NCI-H345 treated with DMSO at 0.1 percent for 48 hours (cell line): ENCODE measurements at regions not wholly inside any gene's neighbourhood (a gene's known extent, or its start where the extent isn't known, plus 50 kb on each side); places are given as distances from the start of the nearest gene placed in this dataset.

Source experiments
- DNase-seq: peaks from one replicate; lab custom pipeline; 2025; ENCODE audit not compliant: unreplicated experiment; lab: John Stamatoyannopoulos, UW

DNA sequence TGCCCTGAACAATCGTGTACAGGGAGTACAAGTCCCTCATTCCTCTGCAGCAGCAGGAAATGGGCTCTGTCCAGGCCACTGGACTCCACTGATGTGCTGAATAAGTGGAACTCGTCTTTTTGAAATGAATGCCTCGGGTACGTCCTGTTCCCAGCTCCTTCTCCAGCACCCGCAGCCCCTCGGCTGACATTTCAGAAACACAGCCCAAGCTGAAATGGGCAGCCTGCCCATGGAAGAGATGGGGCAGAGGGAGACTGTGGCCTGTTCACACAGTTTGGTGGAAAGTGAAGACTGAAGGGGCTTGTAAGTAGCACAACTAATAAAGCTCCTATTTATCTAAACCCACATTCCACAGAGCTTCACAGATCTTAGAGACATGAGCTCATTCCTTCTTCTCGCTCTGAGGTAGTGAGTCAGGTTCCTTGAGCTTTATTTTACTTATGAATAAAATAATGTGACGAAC lies 498.6 kb downstream of the TXNL1 start:
- DNase-seq: no peak

DNA sequence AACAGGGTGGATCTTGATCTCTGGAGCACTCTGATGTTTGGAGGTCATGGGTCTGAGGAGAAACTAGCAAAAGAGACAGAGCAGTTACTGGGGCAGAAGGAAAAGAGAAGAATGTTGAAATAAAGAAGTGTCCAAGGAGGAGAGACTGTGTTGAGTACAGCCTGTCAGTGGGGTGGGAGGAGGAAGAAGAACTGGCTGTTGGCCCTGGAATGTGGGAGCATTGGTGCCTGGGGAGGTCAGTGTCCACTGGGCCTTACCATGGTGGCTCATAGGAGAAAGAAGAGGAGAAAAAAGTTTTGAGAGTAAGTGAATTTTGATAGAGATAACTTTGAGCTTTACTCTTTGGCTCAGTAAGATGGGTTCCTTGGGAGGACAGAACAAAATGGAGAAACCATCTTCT lies 499.0 kb downstream of the TXNL1 start:
- no peak for DNase-seq

DNA sequence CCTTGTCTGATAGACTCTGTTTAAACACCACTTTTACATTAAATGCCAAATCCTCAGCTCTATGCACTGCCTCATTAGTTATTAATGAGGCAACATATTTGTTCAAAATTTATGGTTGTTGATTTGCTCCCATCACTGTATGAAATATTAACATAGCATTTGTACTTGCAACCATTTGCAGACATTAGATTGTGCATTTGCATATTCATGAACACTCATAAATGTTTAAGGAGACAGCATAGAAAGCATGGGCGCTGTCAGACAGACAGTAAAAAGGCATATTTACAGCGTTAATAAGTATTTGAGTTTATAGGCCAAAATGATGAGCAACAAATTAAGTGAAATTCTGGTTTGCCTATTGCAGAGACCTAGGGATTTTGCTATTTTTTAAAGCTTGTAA lies 502.3 kb downstream of the TXNL1 start:
- DNase-seq: no peak

DNA sequence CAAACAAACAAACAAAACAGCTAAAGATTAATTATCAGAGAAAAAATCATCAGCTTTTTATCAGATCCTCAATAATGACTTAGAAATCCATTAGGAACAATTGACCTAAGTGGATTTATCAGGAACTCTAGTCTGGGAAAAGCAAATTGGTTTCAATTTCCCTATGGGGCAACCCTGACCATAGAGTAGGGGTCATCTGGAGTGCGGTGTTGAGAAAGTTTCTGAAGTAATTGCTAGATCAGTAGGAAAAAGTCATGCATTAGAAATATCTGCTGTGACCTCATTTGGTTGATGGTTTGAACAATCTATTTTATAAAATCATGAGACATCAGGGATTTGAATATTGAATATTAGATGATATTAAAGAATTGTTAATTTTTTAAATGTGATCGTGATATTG lies 507.9 kb downstream of the TXNL1 start:
- DNase-seq: no peak

DNA sequence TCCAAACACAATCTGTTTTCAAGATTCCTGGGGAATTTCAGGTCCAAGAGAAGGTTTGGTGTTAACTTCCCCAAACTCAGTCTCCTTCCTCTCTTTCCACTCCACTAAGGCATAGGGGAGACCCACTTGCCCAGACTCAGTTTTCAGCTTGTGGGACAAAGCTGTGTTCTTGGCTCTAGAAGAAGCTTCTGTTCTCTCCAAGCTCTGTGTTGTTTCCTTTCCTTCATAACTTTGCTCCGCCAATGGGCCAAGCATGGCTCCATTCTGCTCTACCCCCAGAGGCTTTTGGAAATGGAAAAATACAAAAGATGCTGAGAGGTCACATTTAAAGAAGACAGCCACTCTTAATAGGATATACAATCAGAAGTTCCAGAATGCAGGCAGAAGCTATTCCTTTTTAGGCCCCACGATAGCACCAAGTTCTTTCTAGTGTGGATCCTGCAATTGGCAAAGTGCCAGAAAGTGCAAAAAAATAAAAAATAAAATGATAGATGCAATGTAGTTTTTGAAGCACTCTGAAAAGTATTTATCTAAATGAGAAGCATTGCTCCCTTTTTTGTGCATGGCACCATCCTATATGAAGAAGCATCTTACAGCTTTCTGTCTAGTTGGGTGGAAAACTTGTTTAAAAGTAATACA lies 510.1 kb downstream of the TXNL1 start:
- no peak for DNase-seq

DNA sequence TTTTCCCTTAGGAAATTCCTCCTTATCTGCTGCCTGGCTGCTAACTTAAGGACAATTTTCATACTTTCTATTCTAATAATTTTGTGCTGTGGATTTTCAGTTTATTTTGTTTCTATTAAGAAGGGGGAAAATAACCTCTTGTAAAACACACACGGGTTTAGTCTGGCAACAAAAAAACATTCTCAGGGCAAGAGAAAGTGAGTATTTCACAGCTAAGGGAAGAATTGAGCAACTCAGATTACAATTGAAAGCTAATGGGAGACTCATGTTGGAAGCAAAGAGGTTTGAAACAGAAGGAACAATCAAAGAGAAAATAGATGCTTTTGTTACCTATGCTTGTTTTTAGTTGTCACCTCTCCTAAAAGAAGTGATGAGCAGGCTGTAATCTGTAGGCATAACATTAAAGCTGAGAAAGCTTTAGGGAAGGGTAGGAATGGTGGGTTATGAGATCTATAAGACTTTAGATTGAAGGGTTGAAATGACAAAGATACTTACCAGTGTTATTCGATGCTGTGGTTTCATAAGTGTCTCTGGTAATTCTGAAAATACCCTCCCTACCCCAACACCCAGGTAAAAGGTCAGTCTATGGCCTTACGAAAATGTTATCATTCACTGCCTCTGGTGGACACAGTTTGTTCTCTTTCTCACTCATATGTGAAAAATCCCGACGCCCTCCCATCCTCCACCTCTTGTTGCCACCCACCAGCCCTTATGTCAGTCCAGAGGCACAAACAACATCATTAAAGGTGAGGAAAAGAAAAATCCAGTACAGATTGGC lies 510.9 kb downstream of the TXNL1 start:
- DNase-seq: no peak

DNA sequence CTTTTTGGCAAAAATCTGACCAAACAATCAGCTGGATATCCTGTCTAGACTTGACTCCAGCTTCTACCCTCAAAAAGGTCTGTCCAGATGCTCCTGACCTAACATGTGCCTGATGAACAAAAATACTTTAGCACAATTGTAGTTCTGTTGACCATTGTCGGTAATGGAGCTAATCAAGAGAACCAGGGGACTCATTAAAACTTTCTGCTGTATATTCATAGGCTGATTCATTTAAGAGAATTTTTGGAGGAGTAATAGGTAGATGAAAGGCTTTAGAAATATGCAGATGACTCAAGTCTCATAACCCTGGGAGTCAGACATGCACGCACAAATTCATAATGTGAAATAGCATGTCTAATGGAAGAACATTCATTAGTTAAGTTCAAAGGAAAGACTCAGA lies 514.2 kb downstream of the TXNL1 start:
- no peak for DNase-seq

DNA sequence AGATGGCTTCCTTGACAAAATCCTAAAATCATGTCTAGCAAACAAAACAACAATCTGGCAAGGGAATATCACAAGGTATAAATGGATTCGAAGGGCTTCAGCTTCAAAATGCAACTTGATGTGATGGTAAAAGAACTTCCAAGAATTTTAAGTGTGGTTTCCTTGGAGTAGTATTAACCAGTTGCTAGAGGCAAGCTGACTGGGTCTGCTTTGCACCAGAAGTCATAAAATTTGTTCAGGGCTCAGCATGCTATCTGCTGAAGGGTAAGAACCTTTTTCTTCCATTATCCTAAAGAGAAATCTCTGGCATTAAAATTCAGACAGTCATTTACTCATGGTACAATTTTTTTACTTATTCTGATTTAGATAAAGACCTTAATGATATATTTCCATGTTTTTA lies 516.7 kb downstream of the TXNL1 start:
- no peak for DNase-seq

DNA sequence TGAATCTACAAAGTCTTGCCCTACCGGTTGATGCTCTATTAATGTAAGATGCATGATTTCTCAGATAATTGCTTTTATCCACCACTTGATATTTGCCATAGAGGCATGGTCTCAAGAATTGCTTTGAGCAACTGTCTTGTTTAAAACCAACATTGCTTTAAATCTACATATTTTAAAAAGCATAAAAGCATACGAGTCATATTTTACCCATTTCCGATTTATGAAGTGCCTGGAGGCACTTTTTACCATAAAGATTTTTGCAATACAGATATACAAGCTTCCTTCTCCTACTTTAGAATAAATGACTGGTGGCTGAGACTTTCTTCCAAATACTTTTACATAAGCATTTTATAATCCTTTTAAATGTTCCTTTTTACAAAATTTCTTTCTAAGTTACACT lies 517.6 kb downstream of the TXNL1 start:
- no peak for DNase-seq

DNA sequence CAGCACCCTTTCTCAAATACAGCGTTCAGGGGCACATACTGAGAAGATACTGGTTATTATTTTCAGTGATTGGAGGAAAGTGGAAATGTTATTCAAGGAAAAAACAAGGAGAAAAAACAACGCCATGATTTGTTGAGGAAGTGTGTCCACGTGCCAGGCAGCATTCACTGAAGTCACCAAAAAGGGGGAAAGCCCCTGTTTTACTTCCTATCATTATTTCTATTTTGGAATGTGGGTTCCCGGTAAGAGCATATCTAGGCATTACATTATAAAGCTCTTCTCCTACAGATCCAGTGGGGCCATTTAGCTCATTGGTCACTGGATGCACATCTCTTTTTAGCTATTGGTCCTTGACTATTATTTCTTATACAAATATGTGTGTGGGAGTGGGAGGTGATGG lies 518.7 kb downstream of the TXNL1 start:
- no peak for DNase-seq

DNA sequence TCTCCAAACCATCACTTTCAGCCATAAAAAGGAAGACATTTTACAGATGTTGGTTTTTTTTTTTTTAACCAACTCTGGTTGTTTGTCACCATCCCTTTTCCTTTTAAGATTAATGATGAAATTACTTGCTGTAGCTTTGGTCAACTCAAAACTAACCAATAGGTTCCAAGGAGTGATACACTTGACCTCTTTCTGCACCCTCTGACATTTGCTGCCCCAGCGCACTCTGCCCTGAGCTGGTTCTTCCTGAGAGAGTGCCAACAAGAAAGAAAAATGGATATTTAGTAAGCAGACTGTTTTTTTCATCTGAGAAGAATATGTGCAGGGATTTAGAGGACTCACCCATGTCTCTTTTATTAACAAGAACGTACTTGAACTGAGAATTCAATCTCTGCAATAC lies 520.0 kb downstream of the TXNL1 start:
- DNase-seq: no peak

DNA sequence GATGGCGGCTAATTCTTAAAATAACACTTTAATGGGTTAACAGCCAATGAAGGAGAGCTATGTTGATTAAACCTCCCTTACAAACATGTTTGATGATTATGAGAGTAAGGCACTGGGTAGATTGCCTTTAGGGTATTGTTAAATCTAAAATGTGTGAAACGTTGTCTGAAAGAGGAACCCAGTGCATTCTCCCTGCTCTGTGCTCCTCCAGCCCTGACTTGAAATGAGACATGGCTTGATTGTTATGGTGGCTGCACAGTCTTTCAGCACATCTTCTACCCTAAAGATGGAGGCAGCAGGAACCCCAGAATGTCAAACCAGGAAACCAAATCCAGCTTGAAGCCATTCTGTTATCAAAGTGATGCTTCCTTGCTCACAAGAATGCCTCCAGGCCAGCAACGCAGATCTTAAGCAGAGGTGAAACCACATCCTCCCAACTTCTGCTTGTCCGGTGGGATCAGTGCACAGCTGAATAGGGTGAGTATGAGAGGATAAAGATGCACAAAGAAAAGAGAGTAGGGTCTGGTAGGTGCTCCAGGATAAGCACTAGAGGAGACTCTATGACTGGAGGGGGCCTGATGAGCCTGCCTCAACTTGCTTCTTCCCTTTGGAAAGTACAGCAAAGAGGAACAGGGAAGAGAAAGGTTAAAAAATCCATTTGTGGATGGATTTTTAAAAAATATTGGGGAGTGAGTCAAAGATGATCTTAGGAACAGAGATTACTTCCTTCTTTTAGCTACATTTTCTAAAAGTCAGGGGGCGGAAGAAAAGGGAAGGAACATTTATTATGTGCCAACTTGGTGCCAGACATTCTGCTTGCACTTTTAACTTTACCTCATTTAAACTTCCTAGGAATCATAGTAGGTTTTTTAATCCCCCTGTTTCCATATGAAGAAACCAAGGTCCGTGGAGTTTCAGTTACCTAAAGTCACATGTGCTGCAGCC lies 523.0 kb downstream of the TXNL1 start:
- DNase-seq: no peak

DNA sequence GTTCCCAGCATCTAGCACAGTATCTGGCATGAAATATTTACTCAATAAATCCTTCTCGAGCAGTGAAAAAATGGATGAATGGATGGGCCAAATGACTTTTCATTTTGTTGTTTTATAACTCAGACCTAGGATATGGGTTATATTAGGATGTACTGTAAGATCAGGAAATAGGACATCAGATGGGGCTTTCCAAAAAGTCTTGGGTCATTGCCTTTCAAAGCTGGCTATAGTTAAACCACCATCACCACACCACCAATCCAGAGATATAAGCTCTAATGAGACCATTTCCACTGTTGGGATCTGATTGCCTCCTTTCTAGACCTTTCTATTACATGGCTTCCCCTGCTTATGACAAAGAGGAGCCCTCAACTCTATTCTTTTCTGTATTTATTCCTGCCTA lies 525.0 kb upstream of the TCF4 start:
- DNase-seq: no peak

DNA sequence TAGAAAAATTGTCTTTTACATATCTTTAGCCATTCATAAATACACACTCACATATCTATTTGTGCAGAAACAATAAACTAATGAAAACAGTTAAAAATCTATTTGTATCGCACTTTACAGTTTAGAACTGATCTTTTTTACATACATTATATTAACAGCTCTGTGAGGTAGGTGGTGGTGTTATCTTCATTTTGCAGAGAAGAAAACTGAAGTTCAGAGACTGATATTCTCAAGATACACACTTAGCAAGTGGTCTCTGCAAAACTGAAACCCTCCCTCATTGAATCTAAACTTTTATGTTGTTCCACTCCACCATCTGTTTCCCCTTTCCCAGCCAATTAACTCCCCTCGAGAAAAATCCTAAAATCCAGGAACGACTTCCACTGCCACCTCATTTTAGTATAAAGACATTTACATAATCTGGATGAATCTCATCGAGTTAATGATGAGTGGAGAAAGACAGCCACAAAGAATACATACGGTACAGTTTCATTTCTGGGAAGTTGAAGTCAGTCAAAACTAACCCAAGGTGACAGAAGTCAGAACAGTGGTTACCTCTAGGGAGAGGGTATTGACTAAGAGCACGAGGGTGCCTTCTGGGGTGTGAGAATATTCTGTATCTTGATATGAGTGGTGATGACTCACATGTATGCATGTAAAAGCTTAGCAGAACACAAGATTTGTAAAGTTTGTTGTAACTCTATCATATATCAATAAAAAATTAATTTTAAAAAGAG lies 524.2 kb upstream of the TCF4 start:
- DNase-seq: no peak

DNA sequence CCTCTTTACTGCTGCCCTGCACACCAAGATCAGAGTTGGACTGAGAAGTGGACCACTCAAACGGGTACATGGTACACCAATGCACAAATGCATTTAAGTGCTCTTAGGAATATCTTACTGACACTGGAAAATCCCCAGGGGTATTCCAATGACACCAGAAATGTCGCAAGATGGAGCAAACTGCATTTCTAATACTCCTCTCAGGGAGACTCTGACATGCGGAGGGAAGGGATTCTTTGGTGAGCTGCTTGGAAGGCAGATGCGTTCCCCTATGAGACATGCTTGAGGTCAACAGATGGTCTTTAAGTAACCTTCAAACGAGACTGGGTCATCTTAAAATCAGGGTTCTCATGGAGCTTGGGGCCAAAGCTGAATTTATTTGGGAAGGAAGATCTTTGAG lies 521.8 kb upstream of the TCF4 start:
- no peak for DNase-seq

DNA sequence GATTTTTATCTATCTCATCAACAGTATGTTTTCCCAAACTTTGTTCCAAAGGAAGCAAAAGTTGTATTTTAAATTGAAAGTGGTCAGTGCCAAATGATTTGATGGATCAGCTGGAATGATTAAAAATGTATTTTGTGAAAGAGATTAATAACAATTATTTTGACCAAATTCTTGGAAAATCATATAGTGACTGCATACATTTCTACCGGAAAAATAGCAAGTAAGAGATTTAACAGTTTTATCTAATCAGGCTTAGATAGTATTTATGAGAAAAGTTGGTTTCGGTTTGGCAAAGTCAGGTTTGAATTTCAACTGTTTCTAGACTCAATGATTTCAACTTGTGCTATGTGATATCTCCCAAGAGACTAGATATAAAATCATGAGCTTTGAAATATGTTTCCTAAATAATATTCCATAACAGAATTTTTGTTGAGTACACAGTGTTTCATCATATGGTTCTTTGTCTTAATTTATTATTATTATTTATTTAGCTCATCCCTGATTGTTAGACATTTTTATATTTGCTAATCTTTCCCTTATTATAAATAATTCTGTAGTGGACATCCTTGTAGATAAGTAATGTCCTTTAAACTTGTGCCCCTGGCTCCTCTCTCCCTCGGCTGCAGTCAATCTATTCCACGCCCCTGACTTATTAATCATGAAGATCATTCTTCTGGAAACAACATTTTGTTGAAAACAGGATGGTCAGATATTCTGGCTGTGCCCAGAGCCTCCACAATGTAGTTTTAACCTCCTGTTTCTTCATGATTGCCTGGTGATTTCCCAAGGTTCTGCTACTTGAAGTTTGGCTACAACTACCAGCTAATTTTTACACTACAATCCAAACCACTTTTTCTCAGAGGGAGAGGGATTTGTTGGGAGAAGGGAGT lies 520.7 kb upstream of the TCF4 start:
- DNase-seq: no peak

DNA sequence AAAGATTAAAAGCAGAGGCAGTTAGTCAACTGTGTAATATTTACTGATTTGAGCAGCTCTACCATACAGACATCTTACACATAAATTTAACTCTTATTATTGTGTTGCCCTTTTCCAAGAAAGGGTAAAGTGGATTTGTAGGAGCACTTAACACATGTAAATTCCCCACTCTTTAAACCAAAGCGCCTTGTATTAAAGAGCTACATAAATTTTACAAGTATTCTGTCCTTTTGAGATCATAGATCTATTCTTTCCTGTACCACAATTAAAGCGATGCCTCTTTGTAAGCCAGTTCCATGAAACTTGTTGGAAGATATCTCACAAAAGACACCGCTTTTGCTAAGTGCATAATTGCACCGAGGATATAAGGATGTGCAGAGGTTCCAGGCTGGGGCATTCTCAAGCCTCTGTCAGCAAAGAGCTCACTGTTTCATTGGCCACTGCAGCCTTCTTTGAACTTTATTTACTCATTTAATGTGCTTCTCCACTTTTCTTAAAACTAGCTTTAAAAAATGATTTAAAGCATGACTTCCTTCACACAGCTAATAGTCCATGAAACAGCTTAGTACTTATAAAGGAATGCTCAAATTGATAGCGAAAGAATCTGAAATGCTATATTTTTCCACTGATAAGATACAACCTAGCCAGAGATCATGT lies 520.0 kb upstream of the TCF4 start:
- DNase-seq: no peak

DNA sequence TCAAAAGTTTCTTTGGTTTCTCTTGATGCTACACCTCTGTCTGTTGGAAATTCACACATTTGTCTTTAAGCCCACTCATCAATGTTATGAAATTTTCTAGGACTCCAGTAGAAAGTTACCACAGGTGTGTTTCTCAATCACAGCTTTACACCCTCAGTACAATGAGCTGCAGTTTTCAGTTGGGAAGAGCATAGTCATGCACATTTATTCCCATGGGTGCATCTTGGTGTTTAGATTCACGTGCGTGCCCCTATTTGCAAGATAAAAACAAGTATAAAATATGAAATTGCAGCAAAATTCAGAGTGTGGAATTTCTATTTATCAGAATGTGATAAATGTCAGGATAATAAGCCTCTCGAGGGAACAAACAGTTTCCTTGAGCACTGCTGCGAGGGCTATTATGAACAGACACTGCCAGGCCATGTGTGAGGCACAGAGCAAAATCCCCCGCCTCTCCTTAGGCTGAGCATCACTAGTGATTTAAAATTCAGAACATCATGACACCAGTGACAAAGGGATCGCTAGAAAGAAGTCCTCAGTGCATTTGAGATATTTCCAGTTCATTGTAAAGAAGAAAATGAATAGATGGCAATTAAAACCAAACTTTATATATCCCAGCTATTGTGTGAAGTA lies 512.2 kb upstream of the TCF4 start:
- DNase-seq: no peak

DNA sequence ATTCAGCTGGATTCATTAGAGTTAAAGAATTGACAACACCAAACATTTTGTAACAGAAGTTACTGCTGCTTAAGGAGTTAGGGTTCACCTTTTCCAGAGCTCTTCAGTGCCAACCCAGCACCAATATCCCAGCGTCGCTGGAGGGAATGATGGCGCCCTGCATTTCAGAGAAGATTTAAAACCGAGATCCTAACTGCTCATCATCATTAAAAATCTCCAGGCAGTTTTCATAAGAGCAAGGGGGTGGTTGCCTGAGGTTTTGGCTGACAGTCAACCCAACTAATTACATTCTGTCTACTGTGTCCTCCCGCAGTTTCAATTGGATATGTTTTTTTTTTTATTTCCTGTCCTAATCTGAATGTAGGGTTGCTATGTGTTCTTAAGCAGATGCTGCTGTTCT lies 509.6 kb upstream of the TCF4 start:
- no peak for DNase-seq
